NCI-H2107 (cell line): ENCODE measurements at regions not wholly inside any gene's neighbourhood (a gene's known extent, or its start where the extent isn't known, plus 50 kb on each side); places are given as distances from the start of the nearest gene placed in this dataset.
A peak's percentile ranks its signal among the peaks of the same experiment; 100 is the strongest.

Source experiments
- DNase-seq: peaks from one replicate; lab custom pipeline; 2025; lab: John Stamatoyannopoulos, UW

DNA sequence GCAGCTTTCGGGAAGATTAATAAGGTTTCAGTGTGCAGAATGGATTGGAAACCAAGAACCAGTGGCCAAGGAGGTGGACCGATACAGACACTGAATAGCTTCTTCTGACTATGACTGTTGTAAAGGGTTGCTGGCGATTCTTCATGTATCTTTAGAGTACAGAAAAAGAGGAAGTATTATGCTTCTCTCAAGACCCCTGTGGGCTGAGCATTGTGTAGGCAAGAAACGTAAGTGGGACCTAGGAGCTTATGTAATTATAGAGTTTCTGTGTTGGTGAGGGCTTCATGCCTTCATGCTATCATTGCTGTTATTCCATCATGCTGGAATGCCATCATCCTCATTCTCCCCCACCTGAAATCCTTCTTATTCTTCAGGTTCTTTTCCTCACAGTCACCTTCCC is 105.4 kb upstream of the AKIRIN2 start:
- DNase-seq = no peak

DNA sequence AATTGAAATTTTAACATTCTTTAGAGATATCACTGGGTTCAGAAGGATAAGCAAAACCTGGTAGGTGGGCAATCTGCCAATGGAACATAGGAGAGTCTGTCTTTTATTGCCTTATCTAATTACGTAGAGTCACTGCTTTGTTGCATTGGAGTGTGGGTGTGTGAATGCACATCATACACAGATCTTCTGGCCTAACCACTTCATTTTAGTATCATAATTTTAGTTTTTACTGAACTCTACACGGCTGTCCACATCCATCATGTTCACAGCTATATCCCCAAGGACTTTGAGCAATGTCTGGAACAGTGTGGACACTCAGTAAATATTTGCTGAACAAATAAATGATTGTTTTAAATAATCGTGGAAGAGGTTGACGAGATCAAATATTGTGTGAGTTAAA is 104.6 kb upstream of the AKIRIN2 start:
- DNase-seq = peak; percentile 12

DNA sequence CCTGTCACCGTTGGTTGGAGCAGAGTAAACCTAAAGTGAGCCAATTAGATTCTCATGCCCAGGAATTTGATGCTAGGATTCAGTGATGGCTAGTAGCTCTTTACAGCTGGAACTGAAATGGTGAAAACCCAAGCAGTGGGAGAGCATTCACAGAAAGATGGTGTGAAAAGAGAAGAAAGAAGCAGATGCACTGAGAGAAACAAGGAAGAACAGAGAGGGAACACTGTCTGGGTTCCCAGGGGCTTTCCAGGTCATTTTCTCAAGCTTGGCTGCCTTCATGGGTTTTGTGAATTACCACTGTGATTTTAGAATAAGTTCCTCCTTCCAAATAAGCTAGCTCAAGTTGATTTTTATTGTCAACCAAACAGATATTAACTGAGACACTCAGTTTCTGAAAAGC is 104.1 kb upstream of the AKIRIN2 start:
- no peak for DNase-seq

DNA sequence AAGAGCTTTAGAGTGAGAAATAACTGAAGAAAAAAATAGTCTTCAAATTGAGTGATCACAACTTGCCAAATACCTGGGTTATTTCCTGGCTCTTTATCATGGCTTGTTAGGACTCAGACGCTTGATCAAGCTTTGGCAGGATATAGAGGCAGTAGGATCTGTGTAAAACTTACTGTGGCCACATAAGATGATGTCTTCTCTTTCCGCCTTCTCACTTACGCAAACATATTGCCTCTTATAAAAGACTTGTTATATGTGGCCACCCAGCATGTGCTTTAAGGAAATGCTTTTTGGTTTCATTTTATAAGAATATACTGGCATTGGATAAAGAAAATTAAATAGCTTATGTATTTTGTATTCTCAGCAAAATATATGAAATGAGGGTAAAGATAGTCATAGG is 101.8 kb upstream of the AKIRIN2 start:
- no peak for DNase-seq

DNA sequence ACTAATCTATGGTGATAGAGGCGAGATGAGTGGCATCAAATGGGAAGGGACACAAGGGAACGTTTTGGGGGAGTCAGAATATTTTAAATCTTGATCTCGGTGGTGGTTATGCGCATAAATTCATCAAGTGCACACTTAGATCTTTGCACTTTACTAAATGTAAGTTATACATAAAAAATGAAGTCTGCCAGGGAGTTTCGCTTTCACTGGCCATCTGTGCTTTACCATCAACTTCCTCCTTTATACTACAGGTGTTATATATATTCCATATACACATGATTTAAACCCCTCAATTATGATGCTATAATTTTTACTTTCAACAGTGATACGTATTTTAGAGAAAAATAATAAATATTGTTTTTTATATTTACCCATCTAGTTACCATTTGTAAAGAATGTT is 97.6 kb upstream of the AKIRIN2 start:
- no peak for DNase-seq

DNA sequence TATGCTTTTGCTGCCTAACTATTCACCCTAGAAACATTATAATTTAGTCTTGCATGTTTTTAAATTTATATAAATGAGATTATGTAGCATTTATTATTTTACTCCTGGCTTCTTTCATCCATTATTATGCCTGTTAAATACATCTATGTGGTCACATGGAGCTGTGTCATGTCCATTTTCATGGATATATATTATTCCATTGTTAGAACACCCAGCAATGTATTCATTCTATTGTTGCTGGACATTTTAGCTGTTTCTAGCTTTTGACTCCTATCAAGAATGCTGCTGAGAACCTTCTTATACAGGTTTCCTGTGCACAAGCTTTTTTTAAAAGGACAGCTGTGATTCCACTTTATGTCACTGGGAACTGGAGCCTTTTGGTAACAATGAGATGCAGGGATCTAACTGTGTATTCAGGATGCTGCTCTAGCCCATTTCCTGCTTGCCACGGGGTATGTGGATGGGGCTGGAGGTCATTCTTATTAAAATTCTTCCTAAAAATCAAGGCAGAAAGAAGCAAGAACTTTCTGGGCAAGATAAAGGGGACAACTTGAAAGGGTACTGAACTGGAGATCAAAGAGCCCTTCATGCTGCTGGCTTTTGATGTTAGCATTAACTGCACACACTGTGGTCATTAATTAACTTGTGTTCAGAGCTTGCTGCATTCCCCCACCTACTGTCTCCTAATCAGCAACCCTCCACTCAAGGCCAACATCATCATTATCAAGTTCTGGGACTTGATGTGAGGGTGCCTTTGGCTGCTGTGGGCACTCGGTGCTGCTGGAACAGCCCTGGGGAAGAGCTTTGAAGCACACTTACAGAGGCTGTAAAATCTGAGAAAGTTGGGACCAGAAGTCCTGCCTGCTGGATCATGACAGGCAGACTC is 96.6 kb upstream of the AKIRIN2 start:
- DNase-seq = no peak

- DNase-seq = no peak
These were observed 93.2 kb upstream of the AKIRIN2 start for GRCh38 chr6:87794922-87795885.

DNA sequence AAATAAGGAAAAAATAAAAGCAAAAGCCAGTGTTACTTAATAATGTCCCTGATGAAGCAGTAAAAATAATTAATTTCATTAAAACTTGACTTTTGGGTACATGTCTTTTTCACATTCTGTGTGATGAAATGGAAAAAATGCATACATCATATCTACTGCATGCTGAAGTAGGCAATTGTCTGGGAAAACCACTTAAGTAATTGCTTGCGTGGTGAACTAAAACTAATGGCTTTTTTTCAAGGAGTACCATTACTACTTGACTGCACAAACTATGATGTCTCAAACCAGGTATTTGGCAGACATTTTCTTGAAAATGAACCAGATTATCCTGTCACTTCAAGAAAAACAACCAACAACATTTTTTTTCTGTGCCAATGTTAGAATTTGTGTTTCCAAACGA is 91.3 kb upstream of the AKIRIN2 start:
- DNase-seq = no peak

GRCh38 chr6:87791982-87792381 is 89.9 kb upstream of the AKIRIN2 start:
- DNase-seq = no peak

GRCh38 chr6:87791485-87791884 is 89.5 kb upstream of the AKIRIN2 start:
- DNase-seq = no peak

GRCh38 chr6:87791029-87791428 is 89.0 kb upstream of the AKIRIN2 start:
- DNase-seq = no peak

GRCh38 chr6:87789900-87790290 is 87.9 kb upstream of the AKIRIN2 start:
- no peak for DNase-seq

DNA sequence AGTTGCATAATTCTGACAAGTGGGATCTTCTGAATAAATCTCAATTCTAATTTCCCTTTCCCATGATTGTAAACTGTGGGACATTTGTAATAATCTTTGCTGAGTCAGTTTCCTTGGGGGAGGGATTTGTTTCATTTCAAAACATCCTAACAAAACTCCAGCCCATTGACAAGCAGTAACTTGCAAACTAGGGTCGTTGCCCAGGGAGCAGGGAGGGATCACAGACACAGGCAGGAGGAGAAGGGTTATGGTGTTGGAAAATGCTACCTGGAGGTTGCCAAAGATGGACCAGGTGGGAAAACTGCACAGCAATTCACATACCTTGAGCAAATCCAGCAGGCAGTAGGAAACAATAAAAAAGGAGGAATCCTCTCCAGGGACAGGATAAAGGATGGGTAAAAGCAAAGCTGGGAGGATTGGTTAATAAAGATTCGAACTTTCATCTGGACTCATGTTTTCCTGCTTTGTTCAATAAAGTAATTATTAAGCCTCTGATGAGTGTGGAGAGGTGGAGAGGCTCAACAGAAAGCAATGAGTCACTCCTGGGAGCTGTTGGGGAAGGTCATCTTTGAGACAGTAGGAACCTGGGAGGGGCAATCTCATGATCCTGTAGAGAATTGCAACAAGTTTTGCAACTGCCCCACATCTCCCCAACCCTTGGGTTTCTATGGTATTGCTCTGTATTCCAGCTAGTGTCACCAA is 87.3 kb upstream of the AKIRIN2 start:
- DNase-seq = no peak

GRCh38 chr6:87788141-87788540 is 86.1 kb upstream of the AKIRIN2 start:
- DNase-seq = no peak

GRCh38 chr6:87785229-87785862 is 83.3 kb upstream of the AKIRIN2 start:
- no peak for DNase-seq

- DNase-seq = no peak
These were observed 82.7 kb upstream of the AKIRIN2 start for GRCh38 chr6:87784690-87785089.

- no peak for DNase-seq
These were observed 82.0 kb upstream of the AKIRIN2 start for GRCh38 chr6:87784051-87784450.

- DNase-seq = no peak
These were observed 77.5 kb upstream of the AKIRIN2 start for GRCh38 chr6:87779542-87779941.

DNA sequence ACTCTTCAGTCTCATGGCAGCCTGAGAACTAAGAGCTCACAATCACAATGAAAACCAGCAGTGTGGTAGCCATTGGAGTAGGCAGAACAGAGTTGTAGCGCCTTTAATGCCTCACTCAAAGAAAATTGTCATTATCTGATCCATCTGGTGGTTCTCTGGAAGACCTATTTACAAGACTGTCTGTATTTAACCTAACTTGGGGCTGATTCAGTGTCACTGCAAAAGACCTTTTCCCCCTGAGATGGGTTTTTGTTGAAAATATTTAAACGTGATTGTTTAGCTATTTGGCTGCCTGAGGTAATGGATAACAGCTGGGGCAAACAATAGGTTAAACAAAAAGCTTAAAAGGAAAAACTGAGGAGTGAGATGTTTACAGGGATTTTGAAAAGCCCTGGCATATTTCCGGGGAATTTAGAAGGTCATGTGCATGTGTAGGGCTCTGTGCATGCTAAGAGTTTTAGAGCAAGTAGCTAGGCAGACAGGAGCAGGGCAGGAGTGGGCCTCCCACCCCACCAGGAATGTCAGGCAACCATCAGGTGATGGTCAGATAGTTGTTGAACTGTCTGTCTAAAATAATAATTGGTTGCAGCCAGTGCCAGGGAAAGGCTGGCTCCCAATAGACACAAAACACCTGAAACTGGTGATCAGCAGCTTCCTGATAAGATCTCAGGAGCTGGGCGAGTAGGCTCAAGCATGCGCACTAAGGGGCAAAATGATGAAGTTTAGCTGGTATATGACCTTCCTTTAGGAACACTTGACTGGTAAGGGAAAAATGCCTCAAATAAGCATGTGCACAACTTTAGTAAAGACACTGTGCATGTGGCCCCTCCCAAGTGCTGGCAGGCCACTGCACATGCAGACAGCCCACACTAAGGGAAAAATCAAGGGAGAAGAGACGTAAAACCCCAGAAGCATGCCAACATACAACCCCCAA is 70.8 kb upstream of the AKIRIN2 start:
- no peak for DNase-seq

DNA sequence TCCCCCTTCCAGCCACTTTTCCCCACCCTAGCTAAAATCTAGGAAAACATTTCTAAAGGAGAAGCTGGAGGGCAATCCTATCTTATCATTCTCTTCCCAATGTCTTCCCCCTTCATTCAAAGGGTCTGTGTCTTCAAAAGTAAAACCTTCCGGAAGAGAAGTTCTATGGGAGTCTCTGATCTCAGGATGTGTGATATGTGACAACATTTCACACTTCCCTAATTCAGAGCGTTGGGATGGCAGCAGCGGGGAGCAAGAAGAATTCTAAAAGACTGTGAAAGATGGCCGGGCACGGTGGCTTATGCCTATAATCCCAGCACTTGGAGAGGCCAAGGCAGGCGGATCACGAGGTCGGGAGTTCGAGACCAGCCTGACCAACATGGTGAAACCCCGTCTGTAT is 65.4 kb upstream of the AKIRIN2 start:
- DNase-seq = no peak

DNA sequence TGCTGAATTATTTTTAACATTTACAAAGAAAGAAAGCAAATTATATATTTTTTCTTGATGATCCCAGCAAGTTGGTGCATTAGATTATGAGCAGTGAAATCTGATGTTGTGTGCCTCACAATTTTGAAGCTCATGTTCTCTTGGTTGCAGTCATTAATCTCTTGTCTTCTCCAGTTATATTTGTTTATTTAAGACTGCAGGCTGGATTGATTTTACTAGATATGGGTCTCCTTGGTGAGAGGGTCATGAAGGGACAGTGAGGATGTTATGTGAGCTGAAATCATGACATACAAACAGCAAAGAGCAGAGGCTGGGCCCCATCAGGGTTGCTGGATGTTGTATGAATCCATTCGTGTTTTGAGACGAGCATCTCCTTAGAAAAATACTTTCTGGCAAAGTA is 64.2 kb upstream of the AKIRIN2 start:
- no peak for DNase-seq
